Suprapubic skin (tissue), 4 donors: ENCODE measurements at regions not wholly inside any gene's neighbourhood (a gene's known extent, or its start where the extent isn't known, plus 50 kb on each side); places are given as distances from the start of the nearest gene placed in this dataset.

Experiments
- DNase-seq, 2 donors: peaks; one replicate each; pipeline ENCODE4 v3.0.0-alpha.2; 2019; ENCODE audit warnings: low spot score in 2 of 2
- H3K27ac ChIP-seq: fragments of 200-600 bp; sonication (generic); one replicate; pipeline ENCODE4 v1.5.1; 2019
- H3K27me3 ChIP-seq: fragments of 200-600 bp; sonication (generic); one replicate; pipeline ENCODE4 v1.5.1; 2019
- H3K36me3 ChIP-seq: fragments of 200-600 bp; sonication (generic); one replicate; pipeline ENCODE4 v1.5.1; 2019
- H3K4me1 ChIP-seq: fragments of 200-600 bp; sonication (generic); one replicate; pipeline ENCODE4 v1.5.1; 2019
- H3K4me3 ChIP-seq: fragments of 200-600 bp; sonication (generic); one replicate; pipeline ENCODE4 v1.5.1; 2019; ENCODE audit warnings: mild to moderate bottlenecking
- H3K9me3 ChIP-seq: fragments of 200-600 bp; sonication (generic); one replicate; pipeline ENCODE4 v1.5.1; 2019
- CTCF ChIP-seq, 2 donors: fragments of 200-600 bp in 1 of 2; fragments of 450-650 bp in 1 of 2; sonication (generic) in 1 of 2; IDR thresholded peaks; one replicate each; pipeline ENCODE4 v1.5.1; 2016 to 2019; ENCODE audit warnings: antibody characterized with exemption in 2 of 2, mild to moderate bottlenecking in 1 of 2, moderate library complexity in 1 of 2
- EP300 ChIP-seq: sonication (generic); formaldehyde crosslinking; IDR thresholded peaks from one replicate; pipeline ENCODE4 v1.6.1; 2017; ENCODE audit warnings: antibody characterized with exemption
- POLR2A ChIP-seq, 2 donors: fragments of 450-650 bp; IDR thresholded peaks; one replicate each; pipeline ENCODE4 v1.6.1; 2017; ENCODE audit warnings: antibody characterized with exemption in 2 of 2, mild to moderate bottlenecking in 2 of 2, moderate library complexity in 2 of 2
- POLR2AphosphoS5 ChIP-seq, 3 donors: sonication (generic); formaldehyde crosslinking; IDR thresholded peaks; one replicate each; pipeline ENCODE4 v1.6.1; 2017; ENCODE audit warnings: antibody characterized with exemption in 3 of 3
- WGBS: methylation state at CpG from one replicate; pipeline ENCODE4 v1.1.5; 2018; 5-methylcytosine and 5-hydroxymethylcytosine counted together

- H3K9me3 ChIP-seq, result no peaks in the 10 kb centered on the region
- H3K4me1 ChIP-seq, result no peaks in the 10 kb centered on the region
- no peak for DNase-seq
- no peak overlapping the region for H3K4me3 ChIP-seq
- H3K27ac ChIP-seq, result no peak overlapping the region
- WGBS, result 94% methylated on average over 5 of the region's 5 CpGs
- no peaks in the 10 kb centered on the region for H3K36me3 ChIP-seq
- no peaks in the 10 kb centered on the region for H3K27me3 ChIP-seq
- TF ChIP-seq EP300, result no peak
- TF ChIP-seq POLR2AphosphoS5 (IDR thresholded peaks at IDR 0.05), result no peak
- TF ChIP-seq POLR2A (IDR thresholded peaks at IDR 0.05), result no peak
- no peak for TF ChIP-seq CTCF (IDR thresholded peaks at IDR 0.05)
These were observed 885.3 kb downstream of the TBC1D22A start for GRCh38 chr22:47647720-47648119.

- WGBS, result 82% methylated on average over 3 of the region's 3 CpGs
- no peak overlapping the region for H3K4me3 ChIP-seq
- TF ChIP-seq POLR2A (IDR thresholded peaks at IDR 0.05) (no peak), POLR2AphosphoS5 (IDR thresholded peaks at IDR 0.05) (no peak), EP300 (no peak), CTCF (IDR thresholded peaks at IDR 0.05) (no peak)
- no peaks in the 10 kb centered on the region for H3K27me3 ChIP-seq
- H3K27ac ChIP-seq, result no peak overlapping the region
- no peaks in the 10 kb centered on the region for H3K4me1 ChIP-seq
- H3K9me3 ChIP-seq, result no peaks in the 10 kb centered on the region
- DNase-seq, result no peak
- H3K36me3 ChIP-seq, result peaks cover under 1% of the 10 kb centered on the region
These were observed 884.7 kb downstream of the TBC1D22A start for GRCh38 chr22:47647181-47647580.

GRCh38 chr22:47645923-47646322 is 883.5 kb downstream of the TBC1D22A start:
- TF ChIP-seq CTCF (IDR thresholded peaks at IDR 0.05), result no peak
- TF ChIP-seq POLR2A (IDR thresholded peaks at IDR 0.05), result no peak
- TF ChIP-seq EP300, result no peak
- no peak for TF ChIP-seq POLR2AphosphoS5 (IDR thresholded peaks at IDR 0.05)
- no peak overlapping the region for H3K27ac ChIP-seq
- WGBS, result 59% methylated on average over 2 of the region's 2 CpGs

GRCh38 chr22:47645450-47645914 is 883.0 kb downstream of the TBC1D22A start:
- no peaks in the 10 kb centered on the region for H3K4me1 ChIP-seq
- TF ChIP-seq POLR2A (IDR thresholded peaks at IDR 0.05), result no peak
- TF ChIP-seq EP300, result no peak
- H3K27me3 ChIP-seq, result no peaks in the 10 kb centered on the region
- H3K27ac ChIP-seq, result no peak overlapping the region
- no peak overlapping the region for H3K4me3 ChIP-seq
- peaks cover 2% of the 10 kb centered on the region for H3K36me3 ChIP-seq
- DNase-seq, result no peak
- WGBS, result 82% methylated on average over 4 of the region's 4 CpGs
- H3K9me3 ChIP-seq, result no peaks in the 10 kb centered on the region

More at GRCh38 chr22:47645923-47646322, 883.5 kb downstream of the TBC1D22A start:
- no peak for DNase-seq
- H3K36me3 ChIP-seq, result peaks cover 2% of the 10 kb centered on the region
- no peak overlapping the region for H3K4me3 ChIP-seq
- no peaks in the 10 kb centered on the region for H3K9me3 ChIP-seq
- H3K4me1 ChIP-seq, result no peaks in the 10 kb centered on the region
- no peaks in the 10 kb centered on the region for H3K27me3 ChIP-seq

GRCh38 chr22:47634347-47634746 is 871.9 kb downstream of the TBC1D22A start:
- Histone ChIP-seq H3K4me3 (no peak overlapping the region), H3K36me3 (peaks cover 8% of the 10 kb centered on the region), H3K27ac (no peak overlapping the region), H3K4me1 (no peaks in the 10 kb centered on the region), H3K9me3 (no peaks in the 10 kb centered on the region), H3K27me3 (peaks cover 8% of the 10 kb centered on the region)
- 42% methylated on average over 6 of the region's 7 CpGs for WGBS
- TF ChIP-seq CTCF (IDR thresholded peaks at IDR 0.05) (no peak), EP300 (no peak), POLR2AphosphoS5 (IDR thresholded peaks at IDR 0.05) (no peak), POLR2A (IDR thresholded peaks at IDR 0.05) (no peak)
- no peak for DNase-seq

GRCh38 chr22:47633111-47633510 is 870.7 kb downstream of the TBC1D22A start:
- DNase-seq, result no peak
- peaks cover 11% of the 10 kb centered on the region for H3K27me3 ChIP-seq

More at GRCh38 chr22:47633111-47633510, 870.7 kb downstream of the TBC1D22A start:
- no peak for TF ChIP-seq CTCF (IDR thresholded peaks at IDR 0.05)
- TF ChIP-seq EP300, result no peak
- TF ChIP-seq POLR2AphosphoS5 (IDR thresholded peaks at IDR 0.05), result no peak
- TF ChIP-seq POLR2A (IDR thresholded peaks at IDR 0.05), result no peak
- Histone ChIP-seq H3K9me3 (no peaks in the 10 kb centered on the region), H3K36me3 (peaks cover 8% of the 10 kb centered on the region), H3K4me1 (peaks cover 4% of the 10 kb centered on the region), H3K27ac (no peak overlapping the region), H3K4me3 (no peak overlapping the region)
- WGBS, result 81% methylated on average over 6 of the region's 6 CpGs
